ENCODE measurements at regions not wholly inside any gene's neighbourhood (a gene's known extent, or its start where the extent isn't known, plus 50 kb on each side); places are given as distances from the start of the nearest gene placed in this dataset.

DNA sequence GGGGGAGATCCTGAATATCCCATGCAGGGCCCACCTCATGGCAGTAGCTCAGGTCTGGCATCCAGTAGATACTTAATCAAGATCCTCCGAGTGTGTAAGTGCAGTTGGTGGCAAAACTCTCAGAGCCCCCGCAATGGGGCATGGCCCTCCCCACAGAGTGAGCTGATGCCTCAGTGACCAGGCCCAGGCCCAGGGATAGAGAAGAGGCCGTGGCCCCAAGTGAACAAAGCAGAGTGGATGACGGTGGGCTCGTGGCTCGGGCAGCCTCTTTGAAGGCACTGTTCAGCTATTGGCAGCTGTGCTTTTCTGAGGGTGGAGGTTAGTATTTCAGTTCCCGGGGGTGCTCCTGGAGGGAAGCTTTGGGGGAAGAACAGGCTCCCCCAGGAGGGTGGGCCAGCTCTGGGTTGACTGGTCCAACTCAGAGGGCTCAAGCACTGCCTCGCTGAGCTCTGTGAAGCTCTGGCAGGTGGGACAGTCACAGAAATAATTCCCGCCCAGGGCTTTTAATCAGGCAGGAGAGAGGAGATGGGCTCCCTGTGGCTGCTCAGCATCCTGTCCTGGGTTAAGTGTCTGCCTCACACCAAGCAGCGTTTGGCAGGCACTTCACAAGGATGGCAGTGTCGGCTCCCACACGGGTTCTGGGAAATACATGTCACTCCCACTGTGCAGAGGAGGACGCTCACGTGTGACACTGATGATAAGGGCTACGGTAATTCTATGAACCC is 583.6 kb downstream of the TCERG1L start:
- in situ Hi-C loops (cut with HindIII; ENCODE audit: low sequenced_read_pairs) = no loop called here
- TF ChIP-seq, protein P1, sequence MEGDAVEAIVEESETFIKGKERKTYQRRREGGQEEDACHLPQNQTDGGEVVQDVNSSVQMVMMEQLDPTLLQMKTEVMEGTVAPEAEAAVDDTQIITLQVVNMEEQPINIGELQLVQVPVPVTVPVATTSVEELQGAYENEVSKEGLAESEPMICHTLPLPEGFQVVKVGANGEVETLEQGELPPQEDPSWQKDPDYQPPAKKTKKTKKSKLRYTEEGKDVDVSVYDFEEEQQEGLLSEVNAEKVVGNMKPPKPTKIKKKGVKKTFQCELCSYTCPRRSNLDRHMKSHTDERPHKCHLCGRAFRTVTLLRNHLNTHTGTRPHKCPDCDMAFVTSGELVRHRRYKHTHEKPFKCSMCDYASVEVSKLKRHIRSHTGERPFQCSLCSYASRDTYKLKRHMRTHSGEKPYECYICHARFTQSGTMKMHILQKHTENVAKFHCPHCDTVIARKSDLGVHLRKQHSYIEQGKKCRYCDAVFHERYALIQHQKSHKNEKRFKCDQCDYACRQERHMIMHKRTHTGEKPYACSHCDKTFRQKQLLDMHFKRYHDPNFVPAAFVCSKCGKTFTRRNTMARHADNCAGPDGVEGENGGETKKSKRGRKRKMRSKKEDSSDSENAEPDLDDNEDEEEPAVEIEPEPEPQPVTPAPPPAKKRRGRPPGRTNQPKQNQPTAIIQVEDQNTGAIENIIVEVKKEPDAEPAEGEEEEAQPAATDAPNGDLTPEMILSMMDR (IDR thresholded peaks at IDR 0.05; ENCODE audit: low read depth, low read length) = no peak
- no peak overlapping the region for H3K4me3 ChIP-seq (ENCODE audit: low read depth, low read length)
- no peak for DNase-seq (ENCODE audit: low read depth, low spot score)

DNA sequence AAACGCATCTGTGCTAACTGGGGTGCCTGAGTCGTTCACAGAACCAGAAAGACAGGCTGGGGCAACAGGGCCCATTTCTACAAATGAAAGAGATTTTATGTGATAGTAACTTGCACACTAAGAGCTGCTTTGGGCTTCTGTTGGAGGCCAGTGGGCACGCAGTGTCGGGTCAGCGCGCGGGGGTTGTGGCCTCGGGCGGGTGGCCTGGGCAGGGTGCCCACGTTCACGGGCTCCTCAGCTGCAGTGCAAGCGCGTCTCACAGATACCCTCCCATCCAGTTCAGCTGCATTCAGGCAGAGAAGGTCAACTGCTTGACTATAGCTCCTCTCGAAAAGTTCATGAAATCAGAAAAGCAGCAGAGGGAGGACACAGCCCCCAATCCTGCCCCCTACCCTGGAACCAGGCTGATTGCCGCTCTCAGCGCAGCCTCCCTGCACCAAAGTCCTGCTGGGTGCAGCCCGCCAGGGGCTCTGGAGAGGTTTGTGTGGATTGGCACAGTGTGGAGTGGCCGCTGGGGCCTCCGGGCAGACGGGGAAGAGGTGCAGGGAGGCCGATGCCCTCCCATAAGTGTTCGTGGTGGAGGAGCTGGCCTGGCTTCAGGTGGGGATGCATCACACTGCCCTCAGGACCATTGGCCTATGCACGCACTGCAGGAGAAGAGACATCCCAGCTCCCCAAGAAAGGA is 582.8 kb downstream of the TCERG1L start:
- no peak for DNase-seq (ENCODE audit: low read depth, low spot score)
- TF ChIP-seq, protein P1 (IDR thresholded peaks at IDR 0.05; ENCODE audit: low read depth, low read length) = no peak

DNA sequence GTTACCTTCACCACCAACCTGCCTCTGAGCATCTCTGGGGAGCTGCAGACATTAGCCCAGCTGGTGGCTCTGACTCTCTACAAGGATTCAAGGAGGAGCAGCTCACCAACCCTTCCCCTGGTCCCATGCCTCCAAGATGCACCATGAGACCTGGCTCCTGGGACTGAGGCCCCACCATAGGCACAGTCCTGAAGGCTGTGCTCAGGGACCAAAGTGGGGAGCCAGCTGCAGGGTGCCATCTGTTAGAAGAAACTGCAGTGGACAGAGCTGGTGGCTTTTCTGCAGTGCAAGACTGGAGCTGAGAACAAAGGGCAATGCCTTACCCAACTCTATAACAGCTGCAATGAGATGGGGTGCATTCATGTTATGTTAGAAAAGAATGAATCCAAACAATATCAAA is 581.6 kb downstream of the TCERG1L start:
- H3K4me3 ChIP-seq (ENCODE audit: low read depth, low read length) = no peak overlapping the region
- in situ Hi-C loops (cut with HindIII; ENCODE audit: low sequenced_read_pairs) = no loop called here
- TF ChIP-seq, protein P1 (IDR thresholded peaks at IDR 0.05; ENCODE audit: low read depth, low read length) = no peak
- DNase-seq (ENCODE audit: low read depth, low spot score) = no peak

More for the DNA sequence above, 582.8 kb downstream of the TCERG1L start:
- in situ Hi-C loops (cut with HindIII; ENCODE audit: low sequenced_read_pairs) = no loop called here
- no peak overlapping the region for H3K4me3 ChIP-seq (ENCODE audit: low read depth, low read length)

DNA sequence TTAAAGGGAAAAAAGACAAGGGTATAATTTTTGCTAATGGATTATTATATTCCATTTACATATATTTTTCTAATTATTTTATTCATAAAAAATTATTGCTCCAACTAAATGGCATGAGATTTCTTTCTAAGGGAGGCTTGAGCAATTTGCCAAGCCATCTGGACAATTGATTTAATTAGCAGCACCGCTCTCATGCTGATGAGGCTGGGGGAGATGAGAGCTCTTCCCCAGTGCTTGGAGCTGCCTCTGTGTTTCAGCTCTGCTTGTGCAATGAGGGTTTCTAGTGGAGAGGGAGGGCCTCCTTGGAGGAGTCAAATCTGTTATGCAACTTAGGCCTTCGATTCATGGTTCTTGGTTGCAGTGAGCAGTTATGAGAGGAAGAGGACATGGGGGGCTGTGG is 574.3 kb downstream of the TCERG1L start:
- in situ Hi-C loops (cut with HindIII; ENCODE audit: low sequenced_read_pairs) = no loop called here
- no peak overlapping the region for H3K4me3 ChIP-seq (ENCODE audit: low read depth, low read length)
- TF ChIP-seq, protein P1 (IDR thresholded peaks at IDR 0.05; ENCODE audit: low read depth, low read length) = no peak
- no peak for DNase-seq (ENCODE audit: low read depth, low spot score)

DNA sequence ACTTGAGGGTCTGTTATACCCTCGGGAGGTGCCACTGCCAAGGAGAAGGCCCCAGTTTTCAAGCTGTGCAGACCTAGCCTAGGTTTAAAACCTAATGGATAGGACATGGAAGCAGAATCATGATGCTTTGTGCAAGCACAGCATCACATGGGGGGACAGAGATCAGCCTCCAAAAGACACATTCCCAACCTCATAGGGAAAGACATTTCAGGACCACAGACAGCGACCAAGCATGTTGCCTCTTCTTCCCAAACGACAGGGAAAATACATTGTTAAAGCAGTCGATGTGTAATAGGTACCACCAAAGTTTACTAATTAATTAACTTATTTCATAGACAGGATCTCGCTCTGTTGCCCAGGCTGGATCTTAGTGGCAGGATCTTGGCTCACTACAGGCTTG is 573.9 kb downstream of the TCERG1L start:
- in situ Hi-C loops (cut with HindIII; ENCODE audit: low sequenced_read_pairs) = no loop called here
- TF ChIP-seq, protein P1 (IDR thresholded peaks at IDR 0.05; ENCODE audit: low read depth, low read length) = no peak
- no peak overlapping the region for H3K4me3 ChIP-seq (ENCODE audit: low read depth, low read length)
- DNase-seq (ENCODE audit: low read depth, low spot score) = no peak

DNA sequence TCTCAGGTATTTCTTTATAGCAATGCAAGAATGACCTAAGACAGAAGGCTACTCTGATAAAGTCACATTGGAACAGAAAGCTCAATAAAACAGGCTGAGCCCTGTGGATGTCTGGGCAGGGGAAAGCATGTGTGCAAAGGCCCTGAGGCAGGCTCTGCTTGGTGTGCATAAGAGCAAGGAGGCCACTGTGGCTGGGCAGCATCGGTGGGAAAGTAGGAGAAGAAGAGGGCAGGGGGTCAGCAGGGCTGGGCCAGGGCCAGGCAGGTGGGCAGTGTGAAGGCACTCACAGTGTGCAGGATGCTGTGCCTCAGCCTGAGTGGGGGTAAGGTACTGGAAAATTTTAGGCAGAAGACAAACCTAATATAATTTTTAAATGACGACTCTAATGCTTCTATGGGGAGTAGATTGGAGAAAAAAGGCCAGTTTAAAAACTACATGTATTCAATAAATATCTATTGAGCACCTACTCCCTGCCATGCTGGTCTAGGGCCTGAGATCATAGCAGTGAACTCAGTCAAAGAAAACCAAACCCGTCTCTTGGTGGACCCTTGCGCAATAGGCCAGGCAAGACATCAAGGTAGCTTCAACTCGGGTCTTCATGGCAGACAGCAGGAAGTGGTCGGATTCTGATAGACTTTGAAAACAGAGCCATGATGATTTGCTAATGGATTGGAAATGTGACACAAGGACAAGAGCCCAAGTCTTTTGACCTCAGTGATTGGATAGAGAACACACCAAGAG is 572.3 kb downstream of the TCERG1L start:
- TF ChIP-seq, protein P1 (IDR thresholded peaks at IDR 0.05; ENCODE audit: low read depth, low read length) = no peak
- H3K4me3 ChIP-seq (ENCODE audit: low read depth, low read length) = no peak overlapping the region
- in situ Hi-C loops (cut with HindIII; ENCODE audit: low sequenced_read_pairs) = no loop called here
- no peak for DNase-seq (ENCODE audit: low read depth, low spot score)
